ENCODE measurements at regions not wholly inside any gene's neighbourhood (a gene's known extent, or its start where the extent isn't known, plus 50 kb on each side); places are given as distances from the start of the nearest gene placed in this dataset.

GRCh38 chrX:116226665-116227484, 56.3 kb downstream of the AGTR2 start:
- H3K27me3 Mint-ChIP-seq: no peaks in the 10 kb centered on the region

GRCh38 chrX:116230130-116230898, 59.8 kb downstream of the AGTR2 start:
- H3K27me3 Mint-ChIP-seq: no peaks in the 10 kb centered on the region
- H3K27ac Mint-ChIP-seq: no peak overlapping the region
- POLR2A ChIA-PET: no interaction called here
- no peaks in the 10 kb centered on the region for H3K36me3 Mint-ChIP-seq
- no peak overlapping the region for H3K4me3 Mint-ChIP-seq
- no peaks in the 10 kb centered on the region for H3K4me1 Mint-ChIP-seq
- ATAC-seq: no peak
- DNase-seq: no peak
- peaks cover 0 to 6% (median 0%) of the 10 kb centered on the region in 9 donors for H3K9me3 Mint-ChIP-seq

More at GRCh38 chrX:116226665-116227484, 56.3 kb downstream of the AGTR2 start:
- POLR2A ChIA-PET: no interaction called here
- H3K4me3 Mint-ChIP-seq: no peak overlapping the region
- no peaks in the 10 kb centered on the region for H3K4me1 Mint-ChIP-seq
- no peak for DNase-seq
- H3K36me3 Mint-ChIP-seq: no peaks in the 10 kb centered on the region
- ATAC-seq: no peak
- peaks cover 0 to 7% (median 0%) of the 10 kb centered on the region in 9 donors for H3K9me3 Mint-ChIP-seq
- no peak overlapping the region for H3K27ac Mint-ChIP-seq

DNA sequence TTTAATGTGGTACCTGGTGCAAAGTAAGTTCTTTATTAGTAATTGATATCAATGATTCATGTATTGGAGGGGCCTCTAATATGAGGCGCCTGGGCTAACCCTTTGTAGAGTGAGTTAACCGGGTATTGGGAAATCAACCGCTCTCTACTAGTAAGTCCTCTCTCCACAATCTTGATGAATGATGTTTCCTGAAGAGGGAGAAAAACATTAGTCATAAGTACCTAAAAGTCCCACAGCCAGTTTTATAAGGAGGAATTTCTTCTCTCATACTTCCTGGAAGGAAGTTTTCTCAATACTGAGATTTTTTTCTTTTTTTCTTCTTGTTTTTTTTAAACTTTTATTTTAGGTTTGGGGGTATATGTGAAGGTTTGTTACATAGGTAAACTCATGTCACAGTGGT, 62.3 kb downstream of the AGTR2 start:
- no peak for ATAC-seq
- POLR2A ChIA-PET: no interaction called here
- H3K9me3 Mint-ChIP-seq: peaks cover 0 to 6% (median 0%) of the 10 kb centered on the region in 9 donors
- H3K4me1 Mint-ChIP-seq: no peaks in the 10 kb centered on the region
- H3K27me3 Mint-ChIP-seq: no peaks in the 10 kb centered on the region
- no peaks in the 10 kb centered on the region for H3K36me3 Mint-ChIP-seq
- DNase-seq: no peak
- no peak overlapping the region for H3K27ac Mint-ChIP-seq
- H3K4me3 Mint-ChIP-seq: no peak overlapping the region

DNA sequence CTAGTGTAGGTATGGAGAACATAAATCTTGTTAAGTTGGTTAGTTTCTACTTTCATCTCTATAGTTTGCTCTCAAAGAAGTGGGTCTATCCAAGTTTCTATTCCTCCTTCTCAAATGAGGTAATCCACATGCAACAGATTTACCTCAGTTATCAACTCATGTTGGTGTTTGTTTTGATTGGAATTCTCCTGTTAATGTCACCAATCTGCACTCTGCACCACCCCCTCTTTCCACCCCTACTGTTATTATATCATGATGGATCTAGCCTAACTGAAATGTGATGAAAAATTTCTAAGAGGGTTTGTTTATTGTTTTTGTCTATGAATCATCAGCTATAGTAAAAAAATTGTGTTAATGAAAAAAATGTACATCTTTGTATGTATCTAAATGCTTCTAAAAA, 66.1 kb downstream of the AGTR2 start:
- H3K4me3 Mint-ChIP-seq: no peak overlapping the region
- no peaks in the 10 kb centered on the region for H3K4me1 Mint-ChIP-seq
- POLR2A ChIA-PET: no interaction called here
- no peak for DNase-seq
- no peaks in the 10 kb centered on the region for H3K36me3 Mint-ChIP-seq
- H3K27me3 Mint-ChIP-seq: no peaks in the 10 kb centered on the region
- peaks cover 0 to 4% (median 0%) of the 10 kb centered on the region in 9 donors for H3K9me3 Mint-ChIP-seq
- no peak for ATAC-seq
- no peak overlapping the region for H3K27ac Mint-ChIP-seq

- no peaks in the 10 kb centered on the region for H3K4me1 Mint-ChIP-seq
- H3K27me3 Mint-ChIP-seq: no peaks in the 10 kb centered on the region
- no peak overlapping the region for H3K27ac Mint-ChIP-seq
- POLR2A ChIA-PET: no interaction called here
- ATAC-seq (no peak), DNase-seq (no peak)
- no peaks in the 10 kb centered on the region for H3K9me3 Mint-ChIP-seq
- no peaks in the 10 kb centered on the region for H3K36me3 Mint-ChIP-seq
- H3K4me3 Mint-ChIP-seq: no peak overlapping the region
Observed at GRCh38 chrX:116238093-116238492, 67.5 kb downstream of the AGTR2 start.

GRCh38 chrX:116238567-116239255, 68.2 kb downstream of the AGTR2 start:
- Mint-ChIP-seq H3K9me3 (no peaks in the 10 kb centered on the region), H3K27ac (no peak overlapping the region), H3K4me1 (no peaks in the 10 kb centered on the region), H3K27me3 (no peaks in the 10 kb centered on the region), H3K36me3 (no peaks in the 10 kb centered on the region), H3K4me3 (no peak overlapping the region)
- ATAC-seq (no peak), DNase-seq (no peak)
- POLR2A ChIA-PET: no interaction called here

- H3K36me3 Mint-ChIP-seq: no peaks in the 10 kb centered on the region
- peaks cover 0 to 4% (median 0%) of the 10 kb centered on the region in 9 donors for H3K9me3 Mint-ChIP-seq
- ATAC-seq (no peak), DNase-seq (no peak)
- POLR2A ChIA-PET: no interaction called here
- no peaks in the 10 kb centered on the region for H3K27me3 Mint-ChIP-seq
- H3K27ac Mint-ChIP-seq: no peak overlapping the region
- no peaks in the 10 kb centered on the region for H3K4me1 Mint-ChIP-seq
- no peak overlapping the region for H3K4me3 Mint-ChIP-seq
Observed at GRCh38 chrX:116239944-116240840, 69.6 kb downstream of the AGTR2 start.

GRCh38 chrX:116241001-116241400, 70.5 kb downstream of the AGTR2 start:
- Mint-ChIP-seq H3K4me3 (no peak overlapping the region), H3K9me3 (peaks cover 0 to 4% (median 0%) of the 10 kb centered on the region in 9 donors), H3K27me3 (no peaks in the 10 kb centered on the region), H3K36me3 (no peaks in the 10 kb centered on the region), H3K27ac (no peak overlapping the region), H3K4me1 (no peaks in the 10 kb centered on the region)
- DNase-seq (no peak), ATAC-seq (no peak)
- POLR2A ChIA-PET: no interaction called here

DNA sequence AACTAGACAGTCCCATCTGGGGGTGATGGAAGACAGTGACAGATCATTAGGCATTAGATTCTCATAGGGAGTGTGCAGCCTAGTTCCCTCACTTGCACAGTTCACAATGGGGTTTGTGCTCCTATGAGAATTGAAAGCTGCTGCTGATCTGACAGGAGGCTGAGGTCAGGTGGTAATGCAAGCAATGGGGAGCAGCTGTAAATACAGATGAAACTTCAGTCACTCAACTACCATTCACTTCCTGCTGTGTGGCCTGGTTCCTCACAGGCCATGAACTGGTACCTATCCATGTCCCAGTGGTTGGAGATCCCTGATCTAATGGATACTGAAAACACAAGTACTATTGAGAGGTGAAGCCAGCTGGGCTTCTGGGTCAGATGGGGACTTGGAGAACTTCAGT, 72.5 kb downstream of the AGTR2 start:
- Mint-ChIP-seq H3K27ac (no peak overlapping the region), H3K9me3 (peaks cover 0 to 4% (median 0%) of the 10 kb centered on the region in 9 donors), H3K4me1 (no peaks in the 10 kb centered on the region), H3K36me3 (no peaks in the 10 kb centered on the region), H3K4me3 (no peak overlapping the region), H3K27me3 (no peaks in the 10 kb centered on the region)
- DNase-seq (no peak), ATAC-seq (no peak)
- POLR2A ChIA-PET: no interaction called here

- POLR2A ChIA-PET: no interaction called here
- no peak overlapping the region for H3K4me3 Mint-ChIP-seq
- H3K36me3 Mint-ChIP-seq: no peaks in the 10 kb centered on the region
- peaks cover 0 to 18% (median 7%) of the 10 kb centered on the region in 9 donors for H3K9me3 Mint-ChIP-seq
- H3K27me3 Mint-ChIP-seq: no peaks in the 10 kb centered on the region
- H3K4me1 Mint-ChIP-seq: no peaks in the 10 kb centered on the region
- DNase-seq: no peak
- no peak overlapping the region for H3K27ac Mint-ChIP-seq
- no peak for ATAC-seq
Observed at GRCh38 chrX:116246261-116246660, 75.7 kb downstream of the AGTR2 start.

GRCh38 chrX:116267511-116268040, 97.0 kb downstream of the AGTR2 start:
- ATAC-seq: no peak
- no peak overlapping the region for H3K27ac Mint-ChIP-seq
- POLR2A ChIA-PET: no interaction called here
- no peak for DNase-seq
- H3K36me3 Mint-ChIP-seq: no peaks in the 10 kb centered on the region
- no peak overlapping the region for H3K4me3 Mint-ChIP-seq
- H3K27me3 Mint-ChIP-seq: no peaks in the 10 kb centered on the region
- no peaks in the 10 kb centered on the region for H3K4me1 Mint-ChIP-seq
- H3K9me3 Mint-ChIP-seq: peaks cover 0 to 5% (median 0%) of the 10 kb centered on the region in 9 donors

- no peaks in the 10 kb centered on the region for H3K4me1 Mint-ChIP-seq
- H3K4me3 Mint-ChIP-seq: no peak overlapping the region
- H3K27me3 Mint-ChIP-seq: no peaks in the 10 kb centered on the region
- ATAC-seq (no peak), DNase-seq (no peak)
- H3K9me3 Mint-ChIP-seq: peaks cover 0 to 5% (median 0%) of the 10 kb centered on the region in 9 donors
- H3K36me3 Mint-ChIP-seq: no peaks in the 10 kb centered on the region
- no peak overlapping the region for H3K27ac Mint-ChIP-seq
- POLR2A ChIA-PET: no interaction called here
Observed at GRCh38 chrX:116272322-116272721, 101.8 kb downstream of the AGTR2 start.
